Transverse colon (tissue), 4 donors: ENCODE measurements at regions not wholly inside any gene's neighbourhood (a gene's known extent, or its start where the extent isn't known, plus 50 kb on each side); places are given as distances from the start of the nearest gene placed in this dataset.

Experiments
- DNase-seq: peaks from one replicate; pipeline ENCODE4 v3.0.0-alpha.2; 2019
- H3K27ac ChIP-seq, 4 donors: fragments of 200-600 bp; sonication (generic); 2 replicates each; pipeline ENCODE4 v1.5.1; 2016 to 2018; ENCODE audit warnings: inconsistent platforms in 4 of 4
- H3K27me3 ChIP-seq: fragments of 200-600 bp; sonication (generic); 2 replicates; pipeline ENCODE4 v1.5.1; 2017; ENCODE audit warnings: inconsistent platforms
- H3K36me3 ChIP-seq, 4 donors: fragments of 200-600 bp; sonication (generic); 2 replicates each; pipeline ENCODE4 v1.5.1; 2017 to 2019; ENCODE audit warnings: inconsistent platforms in 4 of 4
- H3K4me1 ChIP-seq, 4 donors: fragments of 200-600 bp; sonication (generic); 2 replicates each; pipeline ENCODE4 v1.5.1; 2017 to 2020; ENCODE audit warnings: inconsistent platforms in 4 of 4
- H3K4me3 ChIP-seq, 4 donors: fragments of 200-600 bp; sonication (generic); 1 replicate in 1 of 4; 2 replicates in 3 of 4; pipeline versions ENCODE4 v1.5.1 to v1.6.1; 2017 to 2019; ENCODE audit warnings: inconsistent platforms in 4 of 4
- H3K9me3 ChIP-seq, 2 donors: fragments of 200-600 bp; sonication (generic); 2 replicates each; pipeline ENCODE4 v1.5.1; 2017 to 2019; ENCODE audit warnings: inconsistent platforms in 2 of 2
- CTCF ChIP-seq, 5 experiments: fragments of 200-600 bp in 3 of 5; fragments of 450-650 bp in 2 of 5; sonication (generic) in 3 of 5; IDR thresholded peaks; 1 replicate in 2 of 5; 2 replicates in 3 of 5; pipeline ENCODE4 v1.5.1; 2016 to 2017; ENCODE audit warnings: antibody characterized with exemption in 5 of 5, inconsistent platforms in 3 of 5, mild to moderate bottlenecking in 2 of 5, moderate library complexity in 1 of 5
- EP300 ChIP-seq: sonication (generic); formaldehyde crosslinking; IDR thresholded peaks from one replicate; pipeline ENCODE4 v1.6.1; 2017; ENCODE audit warnings: antibody characterized with exemption, low read depth
- POLR2A ChIP-seq: fragments of 450-650 bp; IDR thresholded peaks from one replicate; pipeline ENCODE4 v1.6.1; 2016; ENCODE audit warnings: antibody characterized with exemption, mild to moderate bottlenecking, moderate library complexity
- POLR2AphosphoS5 ChIP-seq, 3 donors: sonication (generic); formaldehyde crosslinking; IDR thresholded peaks; one replicate each; pipeline ENCODE4 v1.6.1; 2016; ENCODE audit warnings: antibody characterized with exemption in 3 of 3
- WGBS, 2 donors: methylation state at CpG; one replicate each; pipeline ENCODE4 v1.1.5; 2018; ENCODE audit warnings: low coverage in 1 of 2; 5-methylcytosine and 5-hydroxymethylcytosine counted together
- in situ Hi-C, 4 donors: fragments of 200-750 bp; cut with MboI; loops; one replicate each; pipeline versions ENCODE4 v1.15.0 to v1.15.1; 2017; ENCODE audit warnings: low sequenced_read_pairs in 3 of 4, low pct_ligation_motif_present in 1 of 4, low pct_unique_long_range_greater_than_20kb in 1 of 4
- intact Hi-C: fragments of 100-400 bp; cut with DNase I; formaldehyde crosslinking; loops from one replicate; pipeline ENCODE4 v1.15.1; 2023; ENCODE audit warnings: low total_unique reads

DNA sequence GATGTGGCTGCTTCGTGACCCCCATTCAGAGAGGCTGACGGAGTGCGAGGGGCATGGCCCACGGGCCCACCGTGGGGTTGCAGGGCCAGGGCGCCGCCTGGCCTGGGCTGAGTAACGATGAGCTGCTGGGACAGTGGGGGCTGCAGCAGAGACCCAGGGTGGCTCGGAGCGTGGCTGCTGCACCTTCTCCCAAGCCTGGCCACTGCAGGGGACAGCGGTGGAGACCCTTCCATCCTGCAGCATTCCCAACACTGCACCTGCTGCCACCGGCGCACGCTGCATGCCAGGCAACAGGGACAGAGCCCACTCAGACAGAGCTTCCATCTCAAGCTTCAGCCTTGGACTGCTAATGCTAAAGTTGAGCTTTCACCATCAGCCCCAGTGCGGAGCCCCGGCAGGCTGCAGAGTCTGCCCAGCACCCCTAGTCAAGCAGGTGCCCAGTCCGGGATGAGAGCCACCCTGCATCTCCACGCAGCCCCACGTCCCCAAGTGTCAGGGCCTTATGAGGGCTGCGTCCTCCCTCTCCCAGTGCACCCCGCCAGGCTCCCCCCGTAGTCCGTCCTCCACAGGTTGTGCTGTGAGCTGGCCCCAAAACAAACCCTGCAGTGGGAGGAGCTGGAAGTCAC is 89.4 kb upstream of the AFDN start:
- TF ChIP-seq CTCF (IDR thresholded peaks at IDR 0.05) (no peak), POLR2AphosphoS5 (IDR thresholded peaks at IDR 0.05) (no peak), EP300 (no peak), POLR2A (no peak)
- Histone ChIP-seq H3K4me3 (no peak overlapping the region), H3K4me1 (peaks cover 0 to 11% (median 4%) of the 10 kb centered on the region in 4 donors), H3K9me3 (no peaks in the 10 kb centered on the region), H3K27me3 (no peaks in the 10 kb centered on the region), H3K27ac (no peak overlapping the region), H3K36me3 (no peaks in the 10 kb centered on the region)
- intact Hi-C loops, result no loop called here
- DNase-seq, result no peak
- in situ Hi-C loops, result no loop called here
- 95% methylated on average over 18 of the region's 23 CpGs; no CpG with 5 or more reads in 1 of the 2 donors for WGBS, 2 donors

DNA sequence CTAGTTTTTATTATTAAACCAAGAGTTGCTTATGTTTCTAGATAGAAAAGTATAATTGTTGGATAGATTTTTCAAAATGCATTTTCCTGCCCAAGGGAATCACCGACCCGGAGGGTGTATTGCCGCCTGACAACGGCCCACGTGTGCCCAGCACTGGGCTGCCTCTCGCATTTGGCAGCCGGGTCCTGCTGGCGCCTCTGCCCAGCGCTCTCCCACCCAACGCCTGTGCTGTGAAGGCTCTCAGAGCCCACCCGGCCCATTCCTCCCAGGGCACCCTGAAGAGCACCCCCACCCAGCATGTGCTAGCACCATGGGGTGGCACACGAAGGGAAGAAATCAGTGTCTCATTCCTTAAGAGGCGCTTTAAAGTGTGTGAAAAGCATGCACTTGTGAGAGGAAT is 88.3 kb upstream of the AFDN start:
- DNase-seq, result no peak

GRCh38 chr6:167739721-167740475 is 86.8 kb upstream of the AFDN start:
- H3K9me3 ChIP-seq, result no peaks in the 10 kb centered on the region
- no peaks in the 10 kb centered on the region for H3K27me3 ChIP-seq
- no peaks in the 10 kb centered on the region for H3K4me1 ChIP-seq
- H3K27ac ChIP-seq, result no peak overlapping the region
- no peak for DNase-seq
- WGBS, 2 donors, result 72 to 93% methylated on average over 6 to 23 of the region's 23 CpGs
- no peaks in the 10 kb centered on the region for H3K36me3 ChIP-seq
- intact Hi-C loops, result no loop called here
- no peak overlapping the region for H3K4me3 ChIP-seq
- in situ Hi-C loops, result no loop called here
- TF ChIP-seq CTCF (IDR thresholded peaks at IDR 0.05) (no peak), EP300 (no peak), POLR2A (no peak), POLR2AphosphoS5 (IDR thresholded peaks at IDR 0.05) (no peak)

More for the DNA sequence above, 88.3 kb upstream of the AFDN start:
- in situ Hi-C loops (no loop called here), intact Hi-C loops (no loop called here)
- no peak for TF ChIP-seq EP300
- no peak for TF ChIP-seq POLR2A
- no peak for TF ChIP-seq CTCF (IDR thresholded peaks at IDR 0.05)
- no peak for TF ChIP-seq POLR2AphosphoS5 (IDR thresholded peaks at IDR 0.05)
- H3K9me3 ChIP-seq, result no peaks in the 10 kb centered on the region
- no peak overlapping the region for H3K27ac ChIP-seq
- no peak overlapping the region for H3K4me3 ChIP-seq
- H3K4me1 ChIP-seq, result peaks cover 0 to 11% (median 4%) of the 10 kb centered on the region in 4 donors
- no peaks in the 10 kb centered on the region for H3K27me3 ChIP-seq
- 95 to 100% methylated on average over 2 to 13 of the region's 13 CpGs for WGBS, 2 donors
- H3K36me3 ChIP-seq, result no peaks in the 10 kb centered on the region

GRCh38 chr6:167742719-167743303 is 83.9 kb upstream of the AFDN start:
- Histone ChIP-seq H3K4me1 (peaks cover 0 to 8% (median 0%) of the 10 kb centered on the region in 4 donors), H3K36me3 (no peaks in the 10 kb centered on the region), H3K9me3 (no peaks in the 10 kb centered on the region), H3K27me3 (no peaks in the 10 kb centered on the region), H3K27ac (no peak overlapping the region), H3K4me3 (no peak overlapping the region)
- intact Hi-C loops, result no loop called here
- in situ Hi-C loops, result no loop called here
- TF ChIP-seq EP300 (no peak), CTCF (IDR thresholded peaks at IDR 0.05) (no peak), POLR2A (no peak), POLR2AphosphoS5 (IDR thresholded peaks at IDR 0.05) (no peak)
- no peak for DNase-seq
